Neutrophil (primary cell): ENCODE measurements at regions not wholly inside any gene's neighbourhood (a gene's known extent, or its start where the extent isn't known, plus 50 kb on each side); places are given as distances from the start of the nearest gene placed in this dataset.

ENCODE experiments used
- H3K27ac ChIP-seq: fragments of 200-600 bp; sonication (generic); 2 replicates; pipeline ENCODE4 v1.5.1; 2016; ENCODE audit warnings: mild to moderate bottlenecking, moderate library complexity
- H3K27me3 ChIP-seq: fragments of 200-600 bp; sonication (generic); 2 replicates; pipeline ENCODE4 v1.6.0; 2016; ENCODE audit warnings: mild to moderate bottlenecking
- H3K36me3 ChIP-seq: fragments of 200-600 bp; sonication (generic); 2 replicates; pipeline ENCODE4 v1.5.1; 2017
- H3K4me1 ChIP-seq, 2 experiments: fragments of 200-600 bp in 1 of 2; sonication (generic) in 1 of 2; 1 replicate in 1 of 2; 2 replicates in 1 of 2; pipeline versions ENCODE4 v1.5.1 to v1.6.1; 2013 to 2016; ENCODE audit warnings: low read depth in 1 of 2, low read length in 1 of 2, mild to moderate bottlenecking in 1 of 2, moderate library complexity in 1 of 2; ENCODE audit not compliant: control insufficient read depth in 1 of 2, insufficient read depth in 1 of 2
- H3K4me3 ChIP-seq, 2 experiments: fragments of 200-600 bp in 1 of 2; sonication (generic) in 1 of 2; 1 replicate in 1 of 2; 2 replicates in 1 of 2; pipeline ENCODE4 v1.5.1; 2013 to 2016; ENCODE audit warnings: low read depth in 1 of 2, low read length in 1 of 2, mild to moderate bottlenecking in 1 of 2, moderate library complexity in 1 of 2
- H3K9me3 ChIP-seq: fragments of 200-600 bp; sonication (generic); 2 replicates; pipeline ENCODE4 v1.5.1; 2016
- CTCF ChIP-seq: fragments of 200-600 bp; sonication (generic); IDR thresholded peaks from 2 replicates; pipeline ENCODE4 v1.5.1; 2016; ENCODE audit warnings: antibody characterized with exemption

GRCh38 chr16:31694461-31694860, 166.8 kb downstream of the AHSP start:
- H3K27me3 ChIP-seq: peaks cover 32% of the 10 kb centered on the region
- H3K4me3 ChIP-seq: no peak overlapping the region
- no peaks in the 10 kb centered on the region for H3K36me3 ChIP-seq
- no peak overlapping the region for H3K27ac ChIP-seq
- H3K4me1 ChIP-seq: no peaks in the 10 kb centered on the region
- no peak for TF ChIP-seq CTCF
- H3K9me3 ChIP-seq: no peaks in the 10 kb centered on the region

GRCh38 chr16:31695667-31696066, 168.0 kb downstream of the AHSP start:
- Histone ChIP-seq H3K36me3 (no peaks in the 10 kb centered on the region), H3K27me3 (peaks cover 44% of the 10 kb centered on the region), H3K27ac (no peak overlapping the region), H3K4me1 (peaks cover 4 to 5% of the 10 kb centered on the region in 2 experiments), H3K9me3 (no peaks in the 10 kb centered on the region), H3K4me3 (no peak overlapping the region)
- no peak for TF ChIP-seq CTCF

- H3K36me3 ChIP-seq: no peaks in the 10 kb centered on the region
- no peak overlapping the region for H3K27ac ChIP-seq
- no peak overlapping the region for H3K4me3 ChIP-seq
- peaks cover 10 to 11% of the 10 kb centered on the region in 2 experiments for H3K4me1 ChIP-seq
- TF ChIP-seq CTCF: no peak
- no peaks in the 10 kb centered on the region for H3K9me3 ChIP-seq
- peaks cover 59% of the 10 kb centered on the region for H3K27me3 ChIP-seq
Measured at GRCh38 chr16:31696968-31697743, 169.5 kb downstream of the AHSP start.

GRCh38 chr16:31697744-31698125, 170.0 kb downstream of the AHSP start:
- H3K4me3 ChIP-seq: no peak overlapping the region
- peaks cover 65% of the 10 kb centered on the region for H3K27me3 ChIP-seq
- no peaks in the 10 kb centered on the region for H3K36me3 ChIP-seq
- no peak overlapping the region for H3K27ac ChIP-seq
- TF ChIP-seq CTCF: no peak
- no peaks in the 10 kb centered on the region for H3K9me3 ChIP-seq
- H3K4me1 ChIP-seq: peaks cover 10 to 11% of the 10 kb centered on the region in 2 experiments

- no peak overlapping the region for H3K27ac ChIP-seq
- H3K36me3 ChIP-seq: no peaks in the 10 kb centered on the region
- H3K4me1 ChIP-seq: peaks cover 10 to 11% of the 10 kb centered on the region in 2 experiments
- peaks cover 67% of the 10 kb centered on the region for H3K27me3 ChIP-seq
- TF ChIP-seq CTCF: no peak
- no peaks in the 10 kb centered on the region for H3K9me3 ChIP-seq
- H3K4me3 ChIP-seq: no peak overlapping the region
Measured at GRCh38 chr16:31698901-31699300, 171.2 kb downstream of the AHSP start.
